IMR-90 (cell line): ENCODE measurements at regions not wholly inside any gene's neighbourhood (a gene's known extent, or its start where the extent isn't known, plus 50 kb on each side); places are given as distances from the start of the nearest gene placed in this dataset.

Source experiments
- ATAC-seq: fragments of 200-7000 bp; cut with Tn5 transposase; 2 replicates; pipeline ENCODE4 v1.9.1; 2020; ENCODE audit warnings: low read depth, mild to moderate bottlenecking, moderate library complexity
- BruUV-seq: library from RNA; stranded (reverse); fragments of 400-500 nt; replicated peaks from 2 replicates; lab custom pipeline; 2021; lab: Mats Ljungman, UMichigan
- CTCF ChIA-PET: fragments of 300-600 bp; formaldehyde crosslinking; extraction: SDS; loops from one replicate; lab custom pipeline; 2021; ENCODE audit warnings: antibody characterized with exemption; lab: Yijun Ruan, JAX
- POLR2A ChIA-PET: fragments of 300-600 bp; sonication (Branson Sonifier 250); formaldehyde crosslinking; loops from one replicate; lab custom pipeline; 2022; ENCODE audit warnings: antibody characterized with exemption; ENCODE audit not compliant: unreplicated experiment; lab: Charles Lee
- DNase-seq: peaks from one replicate; pipeline ENCODE4 v3.0.0; 2013
- H2AFZ ChIP-seq: replicated peaks from 2 replicates; pipeline ENCODE3; 2013; ENCODE audit warnings: low read length, mild to moderate bottlenecking; ENCODE audit not compliant: poor library complexity
- H2AK5ac ChIP-seq: 2 replicates; pipeline ENCODE4 v1.6.1; 2013; ENCODE audit warnings: low read depth, low read length, inconsistent platforms
- H2AK9ac ChIP-seq: replicated peaks from 2 replicates; pipeline ENCODE3; 2013; ENCODE audit warnings: mild to moderate bottlenecking, low read depth, low read length, moderate library complexity; ENCODE audit not compliant: poor library complexity
- H2BK120ac ChIP-seq: 2 replicates; pipeline ENCODE4 v1.6.1; 2013; ENCODE audit warnings: low read depth, low read length, inconsistent platforms
- H2BK15ac ChIP-seq: 3 replicates; pipeline ENCODE4 v1.6.1; 2013; ENCODE audit warnings: low read depth, low read length, inconsistent platforms
- H2BK20ac ChIP-seq: 2 replicates; pipeline ENCODE4 v1.6.1; 2013; ENCODE audit warnings: low read depth, mild to moderate bottlenecking, inconsistent platforms, low read length, moderate library complexity
- H2BK5ac ChIP-seq: 2 replicates; pipeline ENCODE4 v1.6.1; 2013; ENCODE audit warnings: mild to moderate bottlenecking, low read depth, low read length, inconsistent platforms; ENCODE audit not compliant: poor library complexity, severe bottlenecking
- H3K14ac ChIP-seq: replicated peaks from 2 replicates; pipeline ENCODE4 v1.6.1; 2013; ENCODE audit warnings: low read depth, low read length, inconsistent platforms
- H3K18ac ChIP-seq: 2 replicates; pipeline ENCODE4 v1.6.1; 2013; ENCODE audit warnings: low read depth, low read length, control low read depth
- H3K23ac ChIP-seq: 2 replicates; pipeline ENCODE4 v1.6.1; 2013; ENCODE audit warnings: low read depth, low read length, inconsistent platforms
- H3K27ac ChIP-seq: 2 replicates; pipeline ENCODE4 v1.5.1; 2013; ENCODE audit warnings: mild to moderate bottlenecking, control low read depth, low read length; ENCODE audit not compliant: insufficient read depth
- H3K27me3 ChIP-seq: 2 replicates; pipeline ENCODE4 v1.6.1; 2013; ENCODE audit warnings: low read length; ENCODE audit not compliant: control insufficient read depth, insufficient read depth
- H3K36me3 ChIP-seq: 2 replicates; pipeline ENCODE4 v1.6.1; 2013; ENCODE audit warnings: low read length, mixed read lengths; ENCODE audit not compliant: control insufficient read depth, insufficient read depth
- H3K4ac ChIP-seq: 2 replicates; pipeline ENCODE4 v1.6.1; 2013; ENCODE audit warnings: low read depth, low read length, inconsistent platforms
- H3K4me1 ChIP-seq: 2 replicates; pipeline ENCODE4 v1.6.1; 2013; ENCODE audit warnings: low read length, mixed read lengths; ENCODE audit not compliant: control insufficient read depth, insufficient read depth
- H3K4me2 ChIP-seq: 2 replicates; pipeline ENCODE4 v1.6.1; 2013; ENCODE audit warnings: low read depth, mild to moderate bottlenecking, control low read depth, low read length, moderate library complexity
- H3K4me3 ChIP-seq: 2 replicates; pipeline ENCODE4 v1.5.1; 2013; ENCODE audit warnings: low read depth, mild to moderate bottlenecking, control low read depth, low read length, moderate library complexity; ENCODE audit not compliant: insufficient read depth
- H3K56ac ChIP-seq: 2 replicates; pipeline ENCODE4 v1.6.1; 2013; ENCODE audit warnings: low read length, inconsistent platforms; ENCODE audit not compliant: insufficient read depth; ENCODE audit errors: extremely low read depth
- H3K79me1 ChIP-seq, 2 experiments: 2 replicates each; pipeline ENCODE4 v1.6.1; 2013; ENCODE audit warnings: low read length in 2 of 2, inconsistent platforms in 1 of 2, low read depth in 1 of 2
- H3K9ac ChIP-seq: 2 replicates; pipeline ENCODE4 v1.6.1; 2013; ENCODE audit warnings: low read depth, low read length, control low read depth
- H3K9me1 ChIP-seq: 2 replicates; pipeline ENCODE4 v1.6.1; 2013; ENCODE audit warnings: low read length, inconsistent platforms; ENCODE audit not compliant: insufficient read depth
- H3K9me3 ChIP-seq: 2 replicates; pipeline ENCODE4 v1.6.1; 2013; ENCODE audit warnings: low read length; ENCODE audit not compliant: control insufficient read depth, insufficient read depth
- H4K20me1 ChIP-seq: 2 replicates; pipeline ENCODE4 v1.6.1; 2013; ENCODE audit warnings: low read length, inconsistent platforms; ENCODE audit not compliant: insufficient read depth
- H4K5ac ChIP-seq: 2 replicates; pipeline ENCODE4 v1.6.1; 2013; ENCODE audit warnings: mild to moderate bottlenecking, low read depth, low read length, control low read depth
- H4K8ac ChIP-seq, 2 experiments: 2 replicates each; pipeline ENCODE4 v1.6.1; 2013; ENCODE audit warnings: low read depth in 2 of 2, low read length in 2 of 2, control low read depth in 1 of 2, inconsistent platforms in 1 of 2
- H4K91ac ChIP-seq: 2 replicates; pipeline ENCODE4 v1.6.1; 2013; ENCODE audit warnings: low read depth, low read length, inconsistent platforms; ENCODE audit not compliant: insufficient read depth
- BHLHE40 ChIP-seq: fragments of 150-350 bp; IDR thresholded peaks from 2 replicates; pipeline ENCODE4 v1.6.1; 2016; ENCODE audit warnings: mild to moderate bottlenecking, low read depth, low read length
- USF2 ChIP-seq: fragments of 150-350 bp; IDR thresholded peaks from 2 replicates; pipeline ENCODE4 v1.6.1; 2017; ENCODE audit warnings: mild to moderate bottlenecking, antibody characterized with exemption, low read length, low read depth
- WGBS, 2 experiments: methylation state at CpG; one replicate each; pipeline versions ENCODE4 v1.1.5 to v1.1.7; 2013; ENCODE audit warnings: missing lambda C conversion rate in 2 of 2; ENCODE audit not compliant: insufficient read length in 1 of 2; ENCODE audit errors: extremely low coverage in 2 of 2; 5-methylcytosine and 5-hydroxymethylcytosine counted together
- dilution Hi-C: fragments of 300-500 bp; cut with HindIII; formaldehyde crosslinking; loops from one replicate; pipeline ENCODE4 v1.14.3; 2018; ENCODE audit warnings: low sequenced_read_pairs; ENCODE audit not compliant: unreplicated experiment
- in situ Hi-C: fragments of 300-500 bp; cut with MboI; formaldehyde crosslinking; loops from 3 replicates; pipeline ENCODE4 v1.14.3; 2019; ENCODE audit warnings: low sequenced_read_pairs, inconsistent platforms, mixed read lengths
- intact Hi-C: fragments of 100-400 bp; cut with micrococcal nuclease; formaldehyde crosslinking; loops from 2 replicates; pipeline ENCODE4 v1.10.0; 2022

- dilution Hi-C loops (no loop called here), intact Hi-C loops (no loop called here), in situ Hi-C loops (no loop called here)
- 25% methylated on average over 2 of the region's 4 CpGs; no CpG with 5 or more reads in 1 of the 2 experiments for WGBS, 2 experiments
- no peak for TF ChIP-seq BHLHE40
- TF ChIP-seq USF2: no peak
- no peak overlapping the region for H3K4me2 ChIP-seq
- no peak overlapping the region for H4K8ac ChIP-seq
- H3K14ac ChIP-seq: no peak overlapping the region
- H2AFZ ChIP-seq: no peak overlapping the region
- H3K4me3 ChIP-seq: no peak overlapping the region
- no peaks in the 10 kb centered on the region for H3K79me1 ChIP-seq
- H4K91ac ChIP-seq: no peak overlapping the region
- H2BK20ac ChIP-seq: no peak overlapping the region
- ATAC-seq (no peak), DNase-seq (no peak)
- no peak overlapping the region for H3K56ac ChIP-seq
- H3K4ac ChIP-seq: no peak overlapping the region
- H2BK5ac ChIP-seq: no peak overlapping the region
- ChIA-PET CTCF (interaction anchor here (0.6 kb wide), 1 partner anchor 25 kb away, joined by 4 read pairs; no protein-coding TSS in a partner anchor), POLR2A (no interaction called here)
- H2BK15ac ChIP-seq: no peak overlapping the region
- H4K20me1 ChIP-seq: no peaks in the 10 kb centered on the region
- no peaks in the 10 kb centered on the region for H3K4me1 ChIP-seq
- H3K23ac ChIP-seq: no peak overlapping the region
- H3K27me3 ChIP-seq: no peaks in the 10 kb centered on the region
- BruUV-seq: no TSS peak
- no peak overlapping the region for H2BK120ac ChIP-seq
- no peak overlapping the region for H4K5ac ChIP-seq
- H2AK9ac ChIP-seq: no peak overlapping the region
- H3K9me1 ChIP-seq: no peaks in the 10 kb centered on the region
- H3K9me3 ChIP-seq: no peaks in the 10 kb centered on the region
- H3K9ac ChIP-seq: no peak overlapping the region
- no peak overlapping the region for H3K18ac ChIP-seq
- H2AK5ac ChIP-seq: no peak overlapping the region
- H3K36me3 ChIP-seq: no peaks in the 10 kb centered on the region
- H3K27ac ChIP-seq: no peak overlapping the region
These were observed 378.2 kb downstream of the FOXO1 start for GRCh38 chr13:40288259-40288658.
